Mesendoderm (in vitro differentiated cells): ENCODE measurements at regions not wholly inside any gene's neighbourhood (a gene's known extent, or its start where the extent isn't known, plus 50 kb on each side); places are given as distances from the start of the nearest gene placed in this dataset.

Source experiments
- DNase-seq: peaks from one replicate; pipeline ENCODE4 v3.0.0; 2013
- H2AK5ac ChIP-seq: 2 replicates; pipeline ENCODE4 v1.6.1; 2013; ENCODE audit warnings: low read length, inconsistent platforms
- H2BK120ac ChIP-seq: 2 replicates; pipeline ENCODE4 v1.6.1; 2013; ENCODE audit warnings: low read depth, mild to moderate bottlenecking, low read length, moderate library complexity, mixed read lengths
- H2BK15ac ChIP-seq: replicated peaks from 2 replicates; pipeline ENCODE4 v1.6.1; 2013; ENCODE audit warnings: low read depth, mild to moderate bottlenecking, moderate library complexity
- H2BK5ac ChIP-seq: 2 replicates; pipeline ENCODE4 v1.6.1; 2013; ENCODE audit warnings: low read length, inconsistent platforms
- H3K18ac ChIP-seq: 2 replicates; pipeline ENCODE4 v1.6.1; 2013; ENCODE audit warnings: mild to moderate bottlenecking, low read length, mixed read lengths
- H3K23ac ChIP-seq: one replicate; pipeline ENCODE4 v1.6.1; 2013; ENCODE audit warnings: low read length
- H3K27ac ChIP-seq: 2 replicates; pipeline ENCODE4 v1.5.1; 2013; ENCODE audit warnings: low read depth, mild to moderate bottlenecking, inconsistent platforms, low read length, moderate library complexity
- H3K27me3 ChIP-seq: 2 replicates; pipeline ENCODE4 v1.6.1; 2013; ENCODE audit warnings: low read length, control low read depth, mild to moderate bottlenecking, inconsistent platforms; ENCODE audit not compliant: insufficient read depth, poor library complexity
- H3K36me3 ChIP-seq: 2 replicates; pipeline ENCODE4 v1.6.1; 2013; ENCODE audit warnings: low read length, inconsistent platforms; ENCODE audit not compliant: control insufficient read depth, insufficient read depth
- H3K4ac ChIP-seq: one replicate; pipeline ENCODE4 v1.6.1; 2013; ENCODE audit warnings: low read depth, mild to moderate bottlenecking, low read length, moderate library complexity
- H3K4me1 ChIP-seq: 2 replicates; pipeline ENCODE4 v1.6.1; 2013; ENCODE audit warnings: low read depth, low read length, inconsistent platforms; ENCODE audit not compliant: control insufficient read depth
- H3K4me2 ChIP-seq: 2 replicates; pipeline ENCODE4 v1.6.1; 2013; ENCODE audit warnings: low read length
- H3K4me3 ChIP-seq: 2 replicates; pipeline ENCODE4 v1.5.1; 2013; ENCODE audit warnings: mild to moderate bottlenecking, low read length
- H3K56ac ChIP-seq: one replicate; pipeline ENCODE4 v1.6.1; 2013; ENCODE audit warnings: low read length
- H3K79me1 ChIP-seq: 2 replicates; pipeline ENCODE4 v1.6.1; 2013; ENCODE audit warnings: low read length, inconsistent platforms
- H3K79me2 ChIP-seq: 2 replicates; pipeline ENCODE4 v1.6.1; 2013; ENCODE audit warnings: mild to moderate bottlenecking, low read length; ENCODE audit not compliant: control insufficient read depth, insufficient read depth
- H3K9ac ChIP-seq: 2 replicates; pipeline ENCODE4 v1.6.1; 2013; ENCODE audit warnings: low read length, inconsistent platforms
- H4K5ac ChIP-seq: one replicate; pipeline ENCODE4 v1.6.1; 2013; ENCODE audit warnings: low read length
- H4K8ac ChIP-seq: one replicate; pipeline ENCODE4 v1.6.1; 2013; ENCODE audit warnings: low read depth, mild to moderate bottlenecking, control low read depth, low read length, moderate library complexity
- WGBS: extraction: QIAGEN DNeasy Blood & Tissue Kit; methylation state at CpG from one replicate; pipeline ENCODE4 v1.1.7; 2013; ENCODE audit warnings: low lambda C conversion rate, missing lambda C conversion rate; ENCODE audit not compliant: insufficient coverage; ENCODE audit errors: extremely low coverage; 5-methylcytosine and 5-hydroxymethylcytosine counted together

- no peak overlapping the region for H2BK5ac ChIP-seq
- no CpG with 5 or more reads among the region's 2 CpGs for WGBS
- H2BK120ac ChIP-seq: no peak overlapping the region
- H3K18ac ChIP-seq: no peak overlapping the region
- no peaks in the 10 kb centered on the region for H3K36me3 ChIP-seq
- no peaks in the 10 kb centered on the region for H3K79me1 ChIP-seq
- no peak overlapping the region for H3K4me3 ChIP-seq
- H3K79me2 ChIP-seq: no peaks in the 10 kb centered on the region
- H3K9ac ChIP-seq: no peak overlapping the region
- H3K4ac ChIP-seq: no peak overlapping the region
- no peak overlapping the region for H2AK5ac ChIP-seq
- H3K27me3 ChIP-seq: no peaks in the 10 kb centered on the region
- H4K8ac ChIP-seq: no peak overlapping the region
- no peak overlapping the region for H3K27ac ChIP-seq
- no peak overlapping the region for H4K5ac ChIP-seq
- H3K56ac ChIP-seq: no peak overlapping the region
- no peak overlapping the region for H2BK15ac ChIP-seq
- no peak overlapping the region for H3K23ac ChIP-seq
- no peak overlapping the region for H3K4me2 ChIP-seq
- DNase-seq: peak; percentile 52
- peaks cover 2% of the 10 kb centered on the region for H3K4me1 ChIP-seq
These were observed 260.9 kb upstream of the CHD6 start for GRCh38 chr20:41879123-41879522.

- no peak overlapping the region for H3K4ac ChIP-seq
- no CpG with 5 or more reads among the region's 4 CpGs for WGBS
- no peak overlapping the region for H2BK15ac ChIP-seq
- no peak overlapping the region for H3K4me3 ChIP-seq
- no peaks in the 10 kb centered on the region for H3K79me2 ChIP-seq
- H3K27ac ChIP-seq: no peak overlapping the region
- H3K56ac ChIP-seq: no peak overlapping the region
- peaks cover 2% of the 10 kb centered on the region for H3K4me1 ChIP-seq
- no peak overlapping the region for H3K9ac ChIP-seq
- H3K36me3 ChIP-seq: no peaks in the 10 kb centered on the region
- no peak overlapping the region for H4K8ac ChIP-seq
- H2BK120ac ChIP-seq: no peak overlapping the region
- no peak overlapping the region for H3K18ac ChIP-seq
- H3K4me2 ChIP-seq: no peak overlapping the region
- no peak overlapping the region for H3K23ac ChIP-seq
- no peak overlapping the region for H2AK5ac ChIP-seq
- no peaks in the 10 kb centered on the region for H3K79me1 ChIP-seq
- no peak overlapping the region for H2BK5ac ChIP-seq
- no peak for DNase-seq
- no peak overlapping the region for H4K5ac ChIP-seq
- no peaks in the 10 kb centered on the region for H3K27me3 ChIP-seq
These were observed 259.7 kb upstream of the CHD6 start for GRCh38 chr20:41877911-41878310.

GRCh38 chr20:41874658-41875057 is 256.5 kb upstream of the CHD6 start:
- no peak overlapping the region for H3K4me3 ChIP-seq
- H3K27ac ChIP-seq: no peak overlapping the region
- H4K5ac ChIP-seq: no peak overlapping the region
- no CpG with 5 or more reads among the region's 1 CpG for WGBS
- DNase-seq: no peak
- peaks cover 2% of the 10 kb centered on the region for H3K4me1 ChIP-seq
- H2BK5ac ChIP-seq: no peak overlapping the region
- no peak overlapping the region for H2AK5ac ChIP-seq
- H3K79me2 ChIP-seq: no peaks in the 10 kb centered on the region
- no peaks in the 10 kb centered on the region for H3K27me3 ChIP-seq
- H2BK15ac ChIP-seq: no peak overlapping the region
- no peaks in the 10 kb centered on the region for H3K79me1 ChIP-seq
- H3K23ac ChIP-seq: no peak overlapping the region
- no peak overlapping the region for H4K8ac ChIP-seq
- H3K18ac ChIP-seq: no peak overlapping the region
- H3K36me3 ChIP-seq: no peaks in the 10 kb centered on the region
- no peak overlapping the region for H3K4ac ChIP-seq
- no peak overlapping the region for H2BK120ac ChIP-seq
- H3K4me2 ChIP-seq: no peak overlapping the region
- no peak overlapping the region for H3K9ac ChIP-seq
- H3K56ac ChIP-seq: no peak overlapping the region

- Histone ChIP-seq H3K79me2 (no peaks in the 10 kb centered on the region), H4K8ac (no peak overlapping the region), H3K4me1 (no peaks in the 10 kb centered on the region), H3K79me1 (no peaks in the 10 kb centered on the region), H3K23ac (no peak overlapping the region), H3K4ac (no peak overlapping the region), H3K27ac (peak overlapping the region; percentile 33), H2BK120ac (no peak overlapping the region), H3K4me2 (no peak overlapping the region), H2BK5ac (no peak overlapping the region), H3K56ac (no peak overlapping the region), H3K27me3 (no peaks in the 10 kb centered on the region), H3K4me3 (no peak overlapping the region), H4K5ac (no peak overlapping the region), H3K36me3 (no peaks in the 10 kb centered on the region), H3K9ac (no peak overlapping the region), H2AK5ac (no peak overlapping the region), H3K18ac (no peak overlapping the region), H2BK15ac (no peak overlapping the region)
- DNase-seq: peak; percentile 35
- WGBS: no CpG with 5 or more reads among the region's 4 CpGs
These were observed 254.8 kb upstream of the CHD6 start for GRCh38 chr20:41872930-41873329.

- Histone ChIP-seq H3K4me2 (no peak overlapping the region), H2AK5ac (no peak overlapping the region), H2BK120ac (no peak overlapping the region), H3K4me1 (no peaks in the 10 kb centered on the region), H3K36me3 (no peaks in the 10 kb centered on the region), H2BK15ac (no peak overlapping the region), H3K79me2 (no peaks in the 10 kb centered on the region), H3K4me3 (no peak overlapping the region), H3K18ac (no peak overlapping the region), H3K79me1 (no peaks in the 10 kb centered on the region), H3K56ac (no peak overlapping the region), H2BK5ac (no peak overlapping the region), H4K5ac (no peak overlapping the region), H3K4ac (no peak overlapping the region), H3K23ac (no peak overlapping the region), H4K8ac (no peak overlapping the region), H3K27me3 (no peaks in the 10 kb centered on the region), H3K27ac (no peak overlapping the region), H3K9ac (no peak overlapping the region)
- WGBS: no CpG with 5 or more reads among the region's 3 CpGs
- no peak for DNase-seq
These were observed 252.8 kb upstream of the CHD6 start for GRCh38 chr20:41870869-41871462.

GRCh38 chr20:41869261-41869660 is 251.1 kb upstream of the CHD6 start:
- no peak overlapping the region for H4K8ac ChIP-seq
- no peak overlapping the region for H3K56ac ChIP-seq
- no peak for DNase-seq
- H3K4me3 ChIP-seq: no peak overlapping the region
- no peaks in the 10 kb centered on the region for H3K79me1 ChIP-seq
- H4K5ac ChIP-seq: no peak overlapping the region
- H2BK120ac ChIP-seq: no peak overlapping the region
- no peaks in the 10 kb centered on the region for H3K79me2 ChIP-seq
- H3K18ac ChIP-seq: no peak overlapping the region
- H2BK5ac ChIP-seq: no peak overlapping the region
- H3K27me3 ChIP-seq: no peaks in the 10 kb centered on the region
- no peak overlapping the region for H3K9ac ChIP-seq
- H3K27ac ChIP-seq: no peak overlapping the region
- H3K36me3 ChIP-seq: no peaks in the 10 kb centered on the region
- no peak overlapping the region for H2AK5ac ChIP-seq
- H3K4me1 ChIP-seq: no peaks in the 10 kb centered on the region
- H3K4ac ChIP-seq: no peak overlapping the region
- no peak overlapping the region for H3K23ac ChIP-seq
- no CpG with 5 or more reads among the region's 2 CpGs for WGBS
- no peak overlapping the region for H3K4me2 ChIP-seq
- no peak overlapping the region for H2BK15ac ChIP-seq
